ENCODE measurements at regions not wholly inside any gene's neighbourhood (a gene's known extent, or its start where the extent isn't known, plus 50 kb on each side); places are given as distances from the start of the nearest gene placed in this dataset.

DNA sequence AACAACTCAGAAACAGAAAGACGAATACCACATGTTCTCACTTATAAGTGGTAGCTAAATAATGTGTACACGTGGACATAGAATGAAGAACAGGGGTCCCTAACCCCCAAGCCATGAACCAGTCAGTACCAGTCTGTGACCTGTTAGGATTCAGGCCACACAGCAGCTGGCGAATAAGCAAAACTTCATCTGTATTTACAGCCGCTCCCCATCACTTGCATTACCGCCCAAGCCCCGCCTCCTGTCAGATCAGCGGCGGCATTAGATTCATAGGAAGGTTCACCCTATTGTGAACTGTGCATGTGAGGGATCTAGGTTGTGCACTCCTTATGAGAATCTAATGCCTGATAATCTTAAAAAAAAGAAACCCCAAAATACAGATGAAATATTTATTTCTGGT lies 1128.7 kb downstream of the NLGN4X start:
- no peak for DNase-seq
- no peak overlapping the region for H3K27ac Mint-ChIP-seq
- CTCF ChIA-PET, result no interaction called here
- no peaks in the 10 kb centered on the region for H3K36me3 Mint-ChIP-seq
- no peaks in the 10 kb centered on the region for H3K27me3 Mint-ChIP-seq
- H3K4me1 Mint-ChIP-seq, result no peaks in the 10 kb centered on the region
- no peak overlapping the region for H3K4me3 Mint-ChIP-seq
- H3K9me3 Mint-ChIP-seq, result no peaks in the 10 kb centered on the region

DNA sequence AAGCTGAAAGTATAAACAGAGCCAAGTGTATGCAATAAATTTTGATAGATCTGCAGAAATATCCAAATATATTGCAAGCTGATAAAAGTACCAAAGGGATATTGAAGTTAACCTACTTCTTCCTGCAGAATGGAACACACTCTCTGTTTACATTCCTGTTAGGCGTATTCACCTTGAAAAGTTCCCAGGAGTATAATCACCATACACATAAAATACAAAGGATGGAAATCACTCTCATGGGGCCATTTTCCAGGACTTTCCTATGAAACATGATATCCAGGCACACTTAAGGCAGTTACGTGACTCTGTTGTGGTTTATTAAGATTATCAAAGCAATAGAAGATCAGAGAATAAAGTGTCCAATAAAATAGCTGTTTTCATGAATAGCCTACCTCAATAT lies 1142.3 kb downstream of the NLGN4X start:
- Mint-ChIP-seq H3K9me3 (peaks cover 3% of the 10 kb centered on the region), H3K27ac (no peak overlapping the region)
- DNase-seq, result no peak

DNA sequence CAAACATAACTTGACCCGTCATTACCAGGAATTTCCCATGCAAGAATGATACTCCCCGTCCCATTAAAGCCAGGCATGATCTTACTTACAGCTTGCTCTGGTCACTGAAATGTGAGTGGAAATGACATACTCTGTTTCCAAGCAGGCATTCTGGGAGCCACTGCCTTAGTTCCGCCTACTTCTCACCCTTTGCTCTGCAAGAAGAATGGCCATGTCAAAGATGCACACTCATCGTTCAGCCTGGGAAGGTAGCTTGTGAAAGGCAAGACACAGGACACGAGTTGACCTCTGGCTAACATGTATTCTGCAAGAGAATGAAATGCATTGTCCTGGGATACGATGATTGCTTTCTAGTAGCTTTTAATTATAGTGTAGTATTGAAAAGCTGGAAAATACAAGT lies 1144.4 kb downstream of the NLGN4X start:
- Mint-ChIP-seq H3K4me1 (no peaks in the 10 kb centered on the region), H3K27me3 (no peaks in the 10 kb centered on the region), H3K9me3 (peaks cover 7% of the 10 kb centered on the region), H3K36me3 (no peaks in the 10 kb centered on the region), H3K27ac (no peak overlapping the region), H3K4me3 (no peak overlapping the region)
- DNase-seq, result no peak
- CTCF ChIA-PET, result no interaction called here

More for the DNA sequence above, 1142.3 kb downstream of the NLGN4X start:
- Mint-ChIP-seq H3K4me1 (no peaks in the 10 kb centered on the region), H3K27me3 (no peaks in the 10 kb centered on the region), H3K36me3 (no peaks in the 10 kb centered on the region), H3K4me3 (no peak overlapping the region)
- CTCF ChIA-PET, result no interaction called here

DNA sequence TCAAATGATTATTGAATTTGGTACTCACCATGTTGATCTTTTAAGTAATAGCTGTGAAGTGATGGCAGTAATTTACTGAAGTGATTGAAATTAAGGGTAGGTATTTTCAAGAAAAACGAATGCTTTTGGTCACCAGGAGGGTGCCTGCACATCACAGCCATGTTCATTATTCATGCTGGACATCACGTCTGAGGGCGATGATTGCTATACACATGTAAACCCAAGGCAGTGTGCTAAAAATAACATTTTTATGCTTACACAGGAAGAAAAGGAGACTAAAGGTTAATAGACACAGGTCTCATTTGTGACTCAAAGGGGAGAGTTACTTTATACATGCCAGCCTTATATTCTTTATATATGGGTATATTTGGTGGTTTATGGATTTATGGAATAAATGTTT lies 1146.0 kb downstream of the NLGN4X start:
- no peaks in the 10 kb centered on the region for H3K36me3 Mint-ChIP-seq
- DNase-seq, result no peak
- H3K27ac Mint-ChIP-seq, result no peak overlapping the region
- H3K4me1 Mint-ChIP-seq, result no peaks in the 10 kb centered on the region
- no peak overlapping the region for H3K4me3 Mint-ChIP-seq
- no peaks in the 10 kb centered on the region for H3K27me3 Mint-ChIP-seq
- H3K9me3 Mint-ChIP-seq, result peaks cover 8% of the 10 kb centered on the region
- CTCF ChIA-PET, result no interaction called here

DNA sequence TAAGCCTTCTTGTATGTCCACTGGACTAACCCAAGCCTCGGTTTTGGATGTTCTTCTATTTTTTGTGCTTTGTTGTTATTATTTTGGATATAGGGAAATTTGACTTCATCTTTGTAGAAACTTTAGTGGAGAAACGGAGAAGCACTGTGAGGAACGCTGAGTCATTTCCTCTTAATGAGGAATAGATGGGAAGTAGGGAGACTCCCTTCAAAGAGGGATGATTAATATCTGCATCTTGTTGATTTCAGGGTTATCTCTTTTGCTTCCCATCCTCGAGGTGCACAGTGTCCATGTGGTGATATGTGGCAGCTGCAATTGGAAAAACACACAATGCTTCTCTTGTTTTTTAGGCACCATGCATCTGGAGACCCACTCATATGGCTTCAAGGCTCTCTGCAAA lies 1147.9 kb downstream of the NLGN4X start:
- no peaks in the 10 kb centered on the region for H3K36me3 Mint-ChIP-seq
- H3K9me3 Mint-ChIP-seq, result peaks cover 8% of the 10 kb centered on the region
- no peaks in the 10 kb centered on the region for H3K27me3 Mint-ChIP-seq
- no peaks in the 10 kb centered on the region for H3K4me1 Mint-ChIP-seq
- no peak overlapping the region for H3K4me3 Mint-ChIP-seq
- no peak overlapping the region for H3K27ac Mint-ChIP-seq
- no peak for DNase-seq
- CTCF ChIA-PET, result no interaction called here

DNA sequence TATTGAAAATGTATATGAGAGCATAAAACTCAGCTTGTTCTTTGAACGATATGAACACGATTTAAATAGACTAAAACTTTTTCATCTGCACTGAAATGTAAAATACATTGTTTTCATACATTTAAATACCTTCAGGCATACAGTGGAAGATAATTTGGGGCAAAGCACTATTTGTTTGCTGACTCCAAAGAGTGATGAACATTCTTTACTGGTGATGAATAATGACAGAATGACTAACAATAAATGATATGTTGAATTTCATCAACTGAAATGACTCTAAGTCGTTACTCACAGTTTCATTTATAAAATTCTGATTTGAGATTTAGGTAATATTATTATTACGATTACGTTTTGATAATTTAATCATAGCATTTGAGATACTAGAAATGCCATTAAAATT lies 1160.1 kb downstream of the NLGN4X start:
- Mint-ChIP-seq H3K27me3 (no peaks in the 10 kb centered on the region), H3K36me3 (no peaks in the 10 kb centered on the region), H3K4me1 (no peaks in the 10 kb centered on the region), H3K9me3 (no peaks in the 10 kb centered on the region), H3K27ac (no peak overlapping the region), H3K4me3 (no peak overlapping the region)
- DNase-seq, result no peak
- CTCF ChIA-PET, result no interaction called here

DNA sequence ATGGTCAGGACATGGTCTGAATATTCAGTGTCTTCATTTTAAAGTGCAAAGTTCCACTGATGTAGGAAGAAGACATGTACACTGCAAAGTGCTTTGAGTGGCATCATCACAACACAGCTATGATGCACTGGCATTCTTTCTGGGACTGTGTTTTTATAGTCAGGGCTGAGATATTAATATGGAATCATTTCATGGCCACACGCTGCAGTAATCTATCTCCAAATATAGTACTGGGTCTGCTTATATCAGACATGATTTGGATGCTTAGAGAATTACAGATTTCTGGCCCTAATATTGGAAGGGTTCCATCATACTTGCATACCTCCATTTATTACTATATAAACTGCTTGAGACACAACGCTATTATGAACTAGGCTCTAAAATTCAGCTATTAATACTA lies 1170.9 kb downstream of the NLGN4X start:
- Mint-ChIP-seq H3K36me3 (no peaks in the 10 kb centered on the region), H3K9me3 (no peaks in the 10 kb centered on the region), H3K27ac (no peak overlapping the region), H3K4me3 (no peak overlapping the region), H3K4me1 (no peaks in the 10 kb centered on the region), H3K27me3 (no peaks in the 10 kb centered on the region)
- no peak for DNase-seq
- CTCF ChIA-PET, result no interaction called here

DNA sequence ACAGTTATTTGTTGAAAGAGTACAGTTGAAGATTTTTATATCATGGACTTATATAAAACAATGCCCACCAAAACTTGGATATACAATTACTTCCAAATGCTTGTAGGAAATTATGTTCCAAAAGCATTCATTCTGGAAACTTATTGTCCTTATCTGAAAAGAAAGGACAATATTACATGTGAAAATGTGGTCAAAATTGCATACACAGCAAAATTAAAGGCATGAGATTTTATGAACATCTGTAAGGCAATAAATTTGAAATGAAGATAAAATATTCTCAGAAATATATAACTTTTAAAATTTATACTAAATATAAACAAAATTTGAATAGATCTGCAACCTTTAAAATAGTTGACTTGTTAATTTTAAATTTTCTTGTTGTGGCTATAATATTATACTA lies 1173.8 kb downstream of the NLGN4X start:
- H3K36me3 Mint-ChIP-seq, result no peaks in the 10 kb centered on the region

DNA sequence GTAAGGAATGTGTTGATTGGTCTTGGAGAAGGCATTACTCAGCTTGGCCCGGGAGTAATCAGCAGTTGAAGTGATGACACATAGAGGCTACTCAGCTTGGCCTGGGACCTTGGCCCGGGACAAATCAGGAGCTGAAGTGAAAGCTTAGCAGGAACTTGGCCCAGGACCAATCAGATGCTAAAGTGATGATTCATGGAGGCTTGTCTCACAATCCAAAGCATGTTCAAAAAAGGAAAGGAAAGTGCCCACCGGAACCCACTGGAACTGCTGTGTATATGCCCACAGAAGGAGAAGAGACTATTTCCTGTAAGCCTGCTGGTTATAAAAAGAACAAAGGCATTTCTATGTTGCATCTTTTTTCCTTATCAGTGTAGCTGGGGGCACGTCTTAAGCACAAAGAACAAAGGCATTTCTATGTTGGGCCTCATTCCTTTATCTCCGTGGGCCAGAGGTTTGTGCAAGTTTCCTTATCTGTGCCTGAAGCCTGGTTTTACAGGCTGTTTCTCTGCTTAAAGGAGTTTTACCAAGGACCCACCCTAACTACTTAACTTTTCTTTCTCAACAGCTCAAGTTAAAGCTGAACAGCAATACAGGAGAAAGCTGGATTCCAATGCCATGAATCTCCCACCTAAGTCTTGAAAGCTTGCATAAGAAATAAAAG lies 1176.7 kb downstream of the NLGN4X start:
- DNase-seq, result no peak
- no peaks in the 10 kb centered on the region for H3K36me3 Mint-ChIP-seq
- H3K9me3 Mint-ChIP-seq, result no peaks in the 10 kb centered on the region
- H3K4me3 Mint-ChIP-seq, result no peak overlapping the region
- no peak overlapping the region for H3K27ac Mint-ChIP-seq
- H3K27me3 Mint-ChIP-seq, result no peaks in the 10 kb centered on the region
- H3K4me1 Mint-ChIP-seq, result no peaks in the 10 kb centered on the region
- CTCF ChIA-PET, result no interaction called here

More for the DNA sequence above, 1173.8 kb downstream of the NLGN4X start:
- Mint-ChIP-seq H3K27me3 (no peaks in the 10 kb centered on the region), H3K9me3 (no peaks in the 10 kb centered on the region), H3K27ac (no peak overlapping the region), H3K4me1 (no peaks in the 10 kb centered on the region), H3K4me3 (no peak overlapping the region)
- CTCF ChIA-PET, result no interaction called here
- no peak for DNase-seq

DNA sequence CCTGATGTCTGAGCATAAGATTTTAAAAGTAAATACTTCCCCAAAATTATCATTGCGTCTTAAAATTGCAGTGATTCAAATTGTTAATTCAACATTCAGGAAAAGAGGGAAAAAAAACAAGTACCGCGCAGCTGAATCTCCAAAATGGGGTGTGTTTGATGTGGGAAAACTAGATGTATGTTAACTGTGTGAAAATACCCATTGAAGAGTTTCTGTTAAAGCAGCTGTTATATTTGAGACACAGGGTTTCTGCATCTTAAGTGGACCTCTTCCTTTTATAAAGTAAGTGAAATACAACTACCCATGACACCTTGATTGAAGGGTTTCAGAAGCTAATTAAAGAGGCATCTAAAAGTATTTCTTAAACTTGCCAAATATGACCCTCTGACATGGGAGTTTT lies 1186.1 kb downstream of the NLGN4X start:
- Mint-ChIP-seq H3K27ac (no peak overlapping the region), H3K36me3 (no peaks in the 10 kb centered on the region), H3K9me3 (peaks cover 3% of the 10 kb centered on the region), H3K4me3 (no peak overlapping the region), H3K27me3 (no peaks in the 10 kb centered on the region), H3K4me1 (no peaks in the 10 kb centered on the region)
- CTCF ChIA-PET, result no interaction called here
- DNase-seq, result no peak

DNA sequence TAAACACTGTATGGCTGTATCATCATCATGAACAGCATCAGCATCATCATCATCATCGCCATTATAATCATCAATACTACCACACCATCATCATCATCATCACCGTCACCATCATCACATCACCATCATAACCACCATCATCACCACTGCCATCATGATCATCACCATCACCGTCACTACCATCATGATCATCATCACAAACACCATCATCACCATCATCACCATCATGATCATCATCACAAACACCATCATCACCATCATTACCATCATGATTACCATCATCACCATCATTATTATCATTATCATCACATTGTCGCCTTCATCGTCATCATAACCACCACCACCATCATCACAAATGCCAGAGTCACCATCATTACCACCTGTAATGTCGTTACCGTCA lies 1196.9 kb downstream of the NLGN4X start:
- Mint-ChIP-seq H3K36me3 (no peaks in the 10 kb centered on the region), H3K27ac (no peak overlapping the region), H3K4me1 (no peaks in the 10 kb centered on the region), H3K27me3 (no peaks in the 10 kb centered on the region), H3K4me3 (no peak overlapping the region), H3K9me3 (peaks cover 7% of the 10 kb centered on the region)
- DNase-seq, result no peak
- CTCF ChIA-PET, result no interaction called here

DNA sequence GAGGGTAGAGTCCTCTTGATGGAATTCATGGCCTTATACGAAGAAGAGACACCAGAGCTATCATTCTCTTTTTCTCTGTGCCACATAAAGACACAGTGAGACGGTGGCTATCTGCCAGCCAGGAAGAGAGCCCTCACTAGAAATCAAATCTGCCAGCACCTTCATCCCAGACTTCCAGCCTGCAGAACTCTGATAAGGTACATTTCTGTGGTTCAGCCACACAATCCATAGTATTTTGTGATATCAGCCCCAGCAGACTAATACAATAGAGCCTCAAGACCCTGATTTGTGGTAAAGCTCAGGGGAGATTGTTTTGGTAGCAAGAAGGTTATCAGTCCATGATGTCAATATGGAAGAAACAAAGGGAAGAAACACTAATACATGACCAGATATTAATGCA lies 1213.2 kb downstream of the NLGN4X start:
- peaks cover 4% of the 10 kb centered on the region for H3K9me3 Mint-ChIP-seq
- H3K27me3 Mint-ChIP-seq, result no peaks in the 10 kb centered on the region
- H3K4me3 Mint-ChIP-seq, result no peak overlapping the region
- DNase-seq, result no peak
- H3K36me3 Mint-ChIP-seq, result no peaks in the 10 kb centered on the region
- no peaks in the 10 kb centered on the region for H3K4me1 Mint-ChIP-seq
- no peak overlapping the region for H3K27ac Mint-ChIP-seq
- CTCF ChIA-PET, result no interaction called here

DNA sequence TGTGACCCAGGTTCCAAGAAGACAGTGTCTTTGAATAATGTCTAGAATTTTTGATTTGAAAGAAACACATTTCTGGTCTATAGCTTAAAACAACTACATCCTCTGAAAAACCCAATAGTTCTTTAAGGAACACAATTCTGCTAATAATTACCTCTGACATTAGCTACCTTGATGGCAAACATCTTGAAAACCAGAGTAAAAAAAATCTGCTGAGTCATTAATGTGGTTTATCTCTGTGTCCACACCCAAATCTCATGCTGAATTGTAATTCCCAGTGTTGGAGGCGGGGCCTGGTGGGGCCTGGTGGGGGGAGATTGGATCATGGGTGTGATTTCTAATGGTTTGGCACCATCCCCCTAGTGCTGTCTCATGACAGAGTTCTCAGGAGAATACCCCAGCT lies 1233.8 kb downstream of the NLGN4X start:
- Mint-ChIP-seq H3K4me3 (no peak overlapping the region), H3K36me3 (no peaks in the 10 kb centered on the region), H3K27me3 (no peaks in the 10 kb centered on the region), H3K4me1 (no peaks in the 10 kb centered on the region), H3K9me3 (no peaks in the 10 kb centered on the region), H3K27ac (no peak overlapping the region)
- DNase-seq, result no peak
- CTCF ChIA-PET, result no interaction called here

DNA sequence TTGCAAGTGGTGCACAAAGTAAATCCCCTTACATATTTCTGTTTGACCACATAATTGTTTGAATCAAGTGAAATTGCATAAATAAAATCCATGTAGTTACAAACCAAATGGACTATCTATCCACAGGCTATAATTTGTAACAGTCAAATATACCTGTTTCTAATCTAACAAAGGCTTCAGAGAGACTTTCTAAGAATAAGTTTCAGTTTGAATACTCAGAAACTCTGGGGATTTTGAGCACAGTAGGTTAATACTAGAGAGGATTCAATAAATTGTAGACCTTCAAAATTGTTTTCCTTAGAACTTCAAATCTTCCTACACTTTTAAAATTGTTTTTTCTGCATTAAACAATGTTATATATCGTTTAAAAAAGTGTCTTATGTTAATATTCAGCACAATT lies 1250.1 kb downstream of the NLGN4X start:
- H3K27ac Mint-ChIP-seq, result no peak overlapping the region
- H3K4me3 Mint-ChIP-seq, result no peak overlapping the region
- no peak for DNase-seq
- peaks cover 2% of the 10 kb centered on the region for H3K9me3 Mint-ChIP-seq
- no peaks in the 10 kb centered on the region for H3K27me3 Mint-ChIP-seq
- no peaks in the 10 kb centered on the region for H3K4me1 Mint-ChIP-seq
- CTCF ChIA-PET, result no interaction called here
- no peaks in the 10 kb centered on the region for H3K36me3 Mint-ChIP-seq

DNA sequence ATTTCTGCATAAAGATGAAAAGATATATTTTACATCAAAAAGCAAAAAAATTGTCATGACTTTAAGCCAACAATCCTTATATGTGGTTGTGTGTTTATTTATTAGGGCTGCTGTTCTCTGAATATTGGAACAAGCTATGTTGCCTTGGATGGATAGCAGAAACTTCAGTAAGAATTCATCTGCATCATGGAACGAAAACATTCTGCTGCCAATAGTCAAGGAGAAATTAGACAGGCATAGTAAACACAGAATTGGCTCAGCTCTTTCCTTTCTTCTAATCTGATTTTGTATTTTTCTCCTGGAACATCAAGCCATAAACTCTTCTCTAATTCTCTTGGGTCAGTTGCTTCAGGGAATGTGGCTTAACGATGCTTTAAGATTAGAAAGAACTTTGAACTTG lies 1257.0 kb downstream of the NLGN4X start:
- H3K4me3 Mint-ChIP-seq, result no peak overlapping the region
- peaks cover 7% of the 10 kb centered on the region for H3K9me3 Mint-ChIP-seq
- H3K36me3 Mint-ChIP-seq, result no peaks in the 10 kb centered on the region
- CTCF ChIA-PET, result no interaction called here
- no peaks in the 10 kb centered on the region for H3K4me1 Mint-ChIP-seq
- no peak overlapping the region for H3K27ac Mint-ChIP-seq
- no peak for DNase-seq
- no peaks in the 10 kb centered on the region for H3K27me3 Mint-ChIP-seq

DNA sequence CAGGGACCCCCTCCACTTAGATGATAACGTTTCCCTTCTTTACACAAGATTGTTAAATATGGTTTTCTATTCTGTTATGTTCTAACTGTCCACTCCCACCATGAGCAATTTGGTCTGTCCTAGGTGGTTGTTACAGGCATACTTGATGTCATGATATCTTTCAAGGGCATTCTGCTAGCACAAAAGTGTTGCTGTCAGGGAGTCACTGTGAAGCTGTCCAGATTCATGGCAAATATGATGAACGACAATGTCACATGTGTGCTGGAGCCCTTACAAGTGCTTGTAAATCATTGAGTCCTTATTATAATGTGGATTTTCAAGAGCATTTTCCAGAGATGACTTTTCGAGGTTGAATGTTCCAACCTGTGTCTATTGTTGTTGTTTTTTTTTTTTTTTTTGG lies 1250.7 kb upstream of the PRKX start:
- H3K4me3 Mint-ChIP-seq, result no peak overlapping the region
- no peaks in the 10 kb centered on the region for H3K4me1 Mint-ChIP-seq
- no peaks in the 10 kb centered on the region for H3K27me3 Mint-ChIP-seq
- H3K9me3 Mint-ChIP-seq, result peaks cover 6% of the 10 kb centered on the region
- no peak overlapping the region for H3K27ac Mint-ChIP-seq
- CTCF ChIA-PET, result no interaction called here
- H3K36me3 Mint-ChIP-seq, result no peaks in the 10 kb centered on the region
- DNase-seq, result no peak

Data from activated naive CD4-positive, alpha-beta T cell treated with anti-CD3 and anti-CD28 coated beads, Interleukin-2, amount 10 ng/mL, durations not matched to agents 7 days and 5 days (primary cell).